ENCODE measurements at regions not wholly inside any gene's neighbourhood (a gene's known extent, or its start where the extent isn't known, plus 50 kb on each side); places are given as distances from the start of the nearest gene placed in this dataset.

- no peaks in the 10 kb centered on the region for H3K27me3 ChIP-seq (replicated peaks; ENCODE audit: insufficient read depth)
- no peaks in the 10 kb centered on the region for H3K9me3 ChIP-seq
- no peak overlapping the region for H3K27ac ChIP-seq
- TF ChIP-seq, protein P1, sequence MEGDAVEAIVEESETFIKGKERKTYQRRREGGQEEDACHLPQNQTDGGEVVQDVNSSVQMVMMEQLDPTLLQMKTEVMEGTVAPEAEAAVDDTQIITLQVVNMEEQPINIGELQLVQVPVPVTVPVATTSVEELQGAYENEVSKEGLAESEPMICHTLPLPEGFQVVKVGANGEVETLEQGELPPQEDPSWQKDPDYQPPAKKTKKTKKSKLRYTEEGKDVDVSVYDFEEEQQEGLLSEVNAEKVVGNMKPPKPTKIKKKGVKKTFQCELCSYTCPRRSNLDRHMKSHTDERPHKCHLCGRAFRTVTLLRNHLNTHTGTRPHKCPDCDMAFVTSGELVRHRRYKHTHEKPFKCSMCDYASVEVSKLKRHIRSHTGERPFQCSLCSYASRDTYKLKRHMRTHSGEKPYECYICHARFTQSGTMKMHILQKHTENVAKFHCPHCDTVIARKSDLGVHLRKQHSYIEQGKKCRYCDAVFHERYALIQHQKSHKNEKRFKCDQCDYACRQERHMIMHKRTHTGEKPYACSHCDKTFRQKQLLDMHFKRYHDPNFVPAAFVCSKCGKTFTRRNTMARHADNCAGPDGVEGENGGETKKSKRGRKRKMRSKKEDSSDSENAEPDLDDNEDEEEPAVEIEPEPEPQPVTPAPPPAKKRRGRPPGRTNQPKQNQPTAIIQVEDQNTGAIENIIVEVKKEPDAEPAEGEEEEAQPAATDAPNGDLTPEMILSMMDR (IDR thresholded peaks at IDR 0.05): no peak
- no peak for DNase-seq (ENCODE audit: low spot score)
- no peak for ATAC-seq (ENCODE audit: insufficient number of reproducible peaks, low FRiP score, low read depth)
- no peak overlapping the region for H3K4me3 ChIP-seq
- H3K4me1 ChIP-seq (ENCODE audit: control insufficient read depth in 1 of 2, low read depth in 2 of 2): no peaks in the 10 kb centered on the region
- no peaks in the 10 kb centered on the region for H3K36me3 ChIP-seq
Measured at GRCh38 chr2:176845718-176846117, 366.9 kb upstream of the HNRNPA3 start.

- Histone ChIP-seq H3K9me3 (no peaks in the 10 kb centered on the region), H3K36me3 (no peaks in the 10 kb centered on the region), H3K4me1 (ENCODE audit: control insufficient read depth in 1 of 2, low read depth in 2 of 2) (no peaks in the 10 kb centered on the region), H3K27me3 (replicated peaks; ENCODE audit: insufficient read depth) (no peaks in the 10 kb centered on the region), H3K4me3 (no peak overlapping the region), H3K27ac (no peak overlapping the region)
- TF ChIP-seq, protein P1 (IDR thresholded peaks at IDR 0.05): no peak
- ATAC-seq (ENCODE audit: insufficient number of reproducible peaks, low FRiP score, low read depth): no peak
- DNase-seq (ENCODE audit: low spot score): no peak
Measured at GRCh38 chr2:176847575-176847974, 365.0 kb upstream of the HNRNPA3 start.

GRCh38 chr2:176848844-176849243 lies 363.8 kb upstream of the HNRNPA3 start:
- no peaks in the 10 kb centered on the region for H3K27me3 ChIP-seq (replicated peaks; ENCODE audit: insufficient read depth)
- H3K36me3 ChIP-seq: no peaks in the 10 kb centered on the region
- H3K27ac ChIP-seq: no peak overlapping the region
- DNase-seq (ENCODE audit: low spot score): no peak
- no peak overlapping the region for H3K4me3 ChIP-seq
- H3K9me3 ChIP-seq: no peaks in the 10 kb centered on the region
- TF ChIP-seq, protein P1 (IDR thresholded peaks at IDR 0.05): no peak
- no peak for ATAC-seq (ENCODE audit: insufficient number of reproducible peaks, low FRiP score, low read depth)
- H3K4me1 ChIP-seq (ENCODE audit: control insufficient read depth in 1 of 2, low read depth in 2 of 2): no peaks in the 10 kb centered on the region

DNA sequence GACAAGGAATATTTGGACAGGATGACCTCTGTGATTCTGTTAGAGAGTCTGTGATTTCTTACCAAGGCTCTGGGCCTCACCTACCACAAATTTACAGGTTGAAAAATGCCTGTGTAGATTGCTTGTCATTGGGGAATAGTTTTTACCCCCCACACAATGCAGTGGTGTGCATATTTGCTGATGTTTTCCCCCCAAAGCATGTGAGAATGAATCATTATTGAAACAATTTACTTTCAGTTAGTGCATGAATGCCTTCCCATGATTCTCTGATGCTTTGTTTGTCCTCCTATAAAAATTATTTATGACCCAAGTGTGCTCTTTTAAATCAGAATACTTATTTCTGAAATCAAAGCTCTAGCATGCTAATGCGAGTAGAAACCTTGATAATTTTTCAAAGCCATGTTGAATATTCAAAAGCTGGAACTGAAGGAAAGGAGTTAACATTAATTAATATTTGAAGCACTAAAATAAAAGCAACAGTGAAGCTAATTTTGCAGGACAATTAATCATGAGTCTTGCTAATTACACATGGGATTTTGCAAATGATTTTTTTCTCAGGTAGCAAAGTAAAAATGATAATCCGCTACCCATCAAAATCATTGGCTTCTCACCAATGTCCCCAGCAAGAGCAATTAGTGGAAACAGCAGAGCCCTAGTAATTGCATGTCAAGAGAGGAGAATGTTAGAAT lies 361.2 kb upstream of the HNRNPA3 start:
- H3K4me3 ChIP-seq: no peak overlapping the region
- no peak overlapping the region for H3K27ac ChIP-seq
- H3K36me3 ChIP-seq: no peaks in the 10 kb centered on the region
- no peak for DNase-seq (ENCODE audit: low spot score)
- no peaks in the 10 kb centered on the region for H3K4me1 ChIP-seq (ENCODE audit: control insufficient read depth in 1 of 2, low read depth in 2 of 2)
- no peak for ATAC-seq (ENCODE audit: insufficient number of reproducible peaks, low FRiP score, low read depth)
- no peaks in the 10 kb centered on the region for H3K27me3 ChIP-seq (replicated peaks; ENCODE audit: insufficient read depth)
- TF ChIP-seq, protein P1 (IDR thresholded peaks at IDR 0.05): no peak
- no peaks in the 10 kb centered on the region for H3K9me3 ChIP-seq

DNA sequence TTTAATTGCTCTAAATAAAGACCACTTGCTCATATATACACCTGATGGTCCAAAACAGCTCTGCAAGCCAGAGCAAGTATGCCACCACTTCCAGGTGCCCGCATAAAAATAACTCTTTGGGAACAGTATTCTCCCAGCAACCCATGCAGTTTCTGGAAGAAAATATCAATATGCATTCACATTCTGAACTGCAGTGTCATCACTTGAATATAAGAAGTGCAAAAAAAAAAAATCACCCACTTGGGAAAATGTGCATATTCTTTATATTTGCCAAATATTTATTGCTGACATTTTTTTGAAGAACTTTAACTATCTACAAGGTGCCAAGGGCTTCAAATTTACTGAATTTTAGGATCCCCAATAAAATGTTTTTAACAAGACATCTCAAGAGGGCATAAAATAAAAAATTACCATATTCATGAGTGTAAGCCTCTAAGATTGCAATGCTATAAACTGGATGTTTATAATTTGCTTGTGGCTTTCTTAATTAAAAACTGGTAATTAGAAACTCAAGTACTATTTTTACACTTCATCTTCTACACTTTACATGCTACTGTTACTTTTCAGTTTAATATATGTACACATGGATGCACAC lies 360.6 kb upstream of the HNRNPA3 start:
- Histone ChIP-seq H3K9me3 (no peaks in the 10 kb centered on the region), H3K27ac (no peak overlapping the region), H3K27me3 (replicated peaks; ENCODE audit: insufficient read depth) (no peaks in the 10 kb centered on the region), H3K36me3 (no peaks in the 10 kb centered on the region), H3K4me3 (no peak overlapping the region), H3K4me1 (ENCODE audit: control insufficient read depth in 1 of 2, low read depth in 2 of 2) (no peaks in the 10 kb centered on the region)
- DNase-seq (ENCODE audit: low spot score): no peak
- no peak for ATAC-seq (ENCODE audit: insufficient number of reproducible peaks, low FRiP score, low read depth)
- TF ChIP-seq, protein P1 (IDR thresholded peaks at IDR 0.05): no peak

Measured in thoracic aorta (tissue), 2 donors.